NCI-H146 (cell line): ENCODE measurements at regions not wholly inside any gene's neighbourhood (a gene's known extent, or its start where the extent isn't known, plus 50 kb on each side); places are given as distances from the start of the nearest gene placed in this dataset.
"Not testable (repeated sequence)": the region's sequence is repeated elsewhere in the genome, so short reads cannot be mapped to it uniquely, and the experiment has no call there.

ENCODE experiments used
- DNase-seq: peaks from one replicate; lab custom pipeline; 2025; lab: John Stamatoyannopoulos, UW

- not testable (repeated sequence) for DNase-seq
These were observed 350.3 kb downstream of the ANAPC1 start for GRCh38 chr2:111533557-111534247.

- no peak for DNase-seq
These were observed 349.1 kb downstream of the ANAPC1 start for GRCh38 chr2:111534910-111535352.

GRCh38 chr2:111535404-111535803, 348.6 kb downstream of the ANAPC1 start:
- DNase-seq = no peak

GRCh38 chr2:111537078-111537655, 346.8 kb downstream of the ANAPC1 start:
- DNase-seq = no peak

GRCh38 chr2:111539991-111540390, 344.0 kb downstream of the ANAPC1 start:
- DNase-seq = not testable (repeated sequence)

- DNase-seq = not testable (repeated sequence)
These were observed 341.7 kb downstream of the ANAPC1 start for GRCh38 chr2:111542120-111542774.

GRCh38 chr2:111544006-111544405, 340.0 kb downstream of the ANAPC1 start:
- DNase-seq = not testable (repeated sequence)

- DNase-seq = not testable (repeated sequence)
These were observed 338.1 kb downstream of the ANAPC1 start for GRCh38 chr2:111545723-111546431.

- not testable (repeated sequence) for DNase-seq
These were observed 337.4 kb downstream of the ANAPC1 start for GRCh38 chr2:111546578-111546977.

GRCh38 chr2:111549174-111549573, 334.8 kb downstream of the ANAPC1 start:
- not testable (repeated sequence) for DNase-seq

GRCh38 chr2:111551428-111551827, 332.6 kb downstream of the ANAPC1 start:
- not testable (repeated sequence) for DNase-seq

GRCh38 chr2:111552625-111553024, 331.4 kb downstream of the ANAPC1 start:
- DNase-seq = not testable (repeated sequence)

GRCh38 chr2:111559301-111559700, 324.7 kb downstream of the ANAPC1 start:
- not testable (repeated sequence) for DNase-seq

GRCh38 chr2:111559814-111560213, 324.2 kb downstream of the ANAPC1 start:
- DNase-seq = not testable (repeated sequence)

GRCh38 chr2:111566068-111566467, 317.9 kb downstream of the ANAPC1 start:
- not testable (repeated sequence) for DNase-seq

- not testable (repeated sequence) for DNase-seq
These were observed 316.8 kb downstream of the ANAPC1 start for GRCh38 chr2:111567233-111567632.

GRCh38 chr2:111569356-111570199, 314.4 kb downstream of the ANAPC1 start:
- not testable (repeated sequence) for DNase-seq

- DNase-seq = not testable (repeated sequence)
These were observed 313.5 kb downstream of the ANAPC1 start for GRCh38 chr2:111570300-111571114.

- not testable (repeated sequence) for DNase-seq
These were observed 309.2 kb downstream of the ANAPC1 start for GRCh38 chr2:111574803-111575202.

- not testable (repeated sequence) for DNase-seq
These were observed 306.7 kb downstream of the ANAPC1 start for GRCh38 chr2:111577154-111577885.
